Stimulated activated naive CD8-positive, alpha-beta T cell treated with anti-CD3 and anti-CD28 coated beads, Interleukin-15, Interleukin-2, amounts not matched to agents 100 ng/mL and 50 ng/mL, for 24 hours (primary cell): ENCODE measurements at regions not wholly inside any gene's neighbourhood (a gene's known extent, or its start where the extent isn't known, plus 50 kb on each side); places are given as distances from the start of the nearest gene placed in this dataset.

Experiments
- H3K27ac Mint-ChIP-seq: one replicate; pipeline ENCODE4 v1.8.0; 2021; ENCODE audit warnings: mild to moderate bottlenecking, mixed read lengths
- H3K27me3 Mint-ChIP-seq: one replicate; pipeline ENCODE4 v1.8.0; 2021; ENCODE audit warnings: mixed read lengths
- H3K36me3 Mint-ChIP-seq: one replicate; pipeline ENCODE4 v1.8.0; 2021; ENCODE audit warnings: low read depth, mixed read lengths
- H3K4me1 Mint-ChIP-seq: one replicate; pipeline ENCODE4 v1.8.0; 2021; ENCODE audit warnings: low read depth, mixed read lengths
- H3K4me3 Mint-ChIP-seq: one replicate; pipeline ENCODE4 v1.8.0; 2021; ENCODE audit warnings: mild to moderate bottlenecking, mixed read lengths
- H3K9me3 Mint-ChIP-seq: one replicate; pipeline ENCODE4 v1.8.0; 2021; ENCODE audit warnings: mixed read lengths

GRCh38 chr3:177982034-177982433, 554.2 kb upstream of the KCNMB2 start:
- Mint-ChIP-seq H3K36me3 (no peaks in the 10 kb centered on the region), H3K4me1 (peaks cover 10% of the 10 kb centered on the region), H3K9me3 (no peaks in the 10 kb centered on the region), H3K4me3 (no peak overlapping the region), H3K27me3 (no peaks in the 10 kb centered on the region), H3K27ac (no peak overlapping the region)

GRCh38 chr3:177983320-177983719, 552.9 kb upstream of the KCNMB2 start:
- Mint-ChIP-seq H3K9me3 (no peaks in the 10 kb centered on the region), H3K4me1 (peaks cover 10% of the 10 kb centered on the region), H3K4me3 (no peak overlapping the region), H3K36me3 (no peaks in the 10 kb centered on the region), H3K27me3 (no peaks in the 10 kb centered on the region), H3K27ac (no peak overlapping the region)

- Mint-ChIP-seq H3K9me3 (peaks cover 12% of the 10 kb centered on the region), H3K27me3 (no peaks in the 10 kb centered on the region), H3K36me3 (no peaks in the 10 kb centered on the region), H3K27ac (peak overlapping the region; percentile 21), H3K4me1 (peaks cover 42% of the 10 kb centered on the region), H3K4me3 (no peak overlapping the region)
Observed at GRCh38 chr3:177992993-177993970, 543.0 kb upstream of the KCNMB2 start.

- Mint-ChIP-seq H3K27ac (peak overlapping the region; percentile 86), H3K27me3 (no peaks in the 10 kb centered on the region), H3K4me1 (peaks cover 45% of the 10 kb centered on the region), H3K4me3 (peak overlapping the region; percentile 42), H3K36me3 (peaks cover 7% of the 10 kb centered on the region), H3K9me3 (peaks cover 23% of the 10 kb centered on the region)
Observed at GRCh38 chr3:177994976-177995375, 541.3 kb upstream of the KCNMB2 start.

GRCh38 chr3:177995381-177996085, 540.7 kb upstream of the KCNMB2 start:
- Mint-ChIP-seq H3K9me3 (peaks cover 23% of the 10 kb centered on the region), H3K4me1 (peaks cover 45% of the 10 kb centered on the region), H3K27me3 (no peaks in the 10 kb centered on the region), H3K27ac (peak overlapping the region; percentile 86), H3K4me3 (peak overlapping the region; percentile 42), H3K36me3 (peaks cover 9% of the 10 kb centered on the region)

- H3K27me3 Mint-ChIP-seq: no peaks in the 10 kb centered on the region
- H3K27ac Mint-ChIP-seq: peak overlapping the region; percentile 92
- peaks cover 71% of the 10 kb centered on the region for H3K4me1 Mint-ChIP-seq
- H3K9me3 Mint-ChIP-seq: peaks cover 41% of the 10 kb centered on the region
- H3K4me3 Mint-ChIP-seq: peak overlapping the region; percentile 38
- peaks cover 28% of the 10 kb centered on the region for H3K36me3 Mint-ChIP-seq
Observed at GRCh38 chr3:178001670-178002101, 534.5 kb upstream of the KCNMB2 start.

GRCh38 chr3:178002113-178002512, 534.1 kb upstream of the KCNMB2 start:
- H3K27me3 Mint-ChIP-seq: no peaks in the 10 kb centered on the region
- peaks cover 28% of the 10 kb centered on the region for H3K36me3 Mint-ChIP-seq
- H3K27ac Mint-ChIP-seq: peak overlapping the region; percentile 92
- H3K9me3 Mint-ChIP-seq: peaks cover 38% of the 10 kb centered on the region
- H3K4me3 Mint-ChIP-seq: peak overlapping the region; percentile 38
- peaks cover 69% of the 10 kb centered on the region for H3K4me1 Mint-ChIP-seq

- Mint-ChIP-seq H3K4me1 (peaks cover 57% of the 10 kb centered on the region), H3K27ac (peak overlapping the region; percentile 22), H3K4me3 (no peak overlapping the region), H3K27me3 (no peaks in the 10 kb centered on the region), H3K36me3 (peaks cover 28% of the 10 kb centered on the region), H3K9me3 (peaks cover 27% of the 10 kb centered on the region)
Observed at GRCh38 chr3:178003756-178004155, 532.5 kb upstream of the KCNMB2 start.

- no peak overlapping the region for H3K27ac Mint-ChIP-seq
- H3K27me3 Mint-ChIP-seq: no peaks in the 10 kb centered on the region
- peaks cover 16% of the 10 kb centered on the region for H3K36me3 Mint-ChIP-seq
- H3K4me1 Mint-ChIP-seq: peaks cover 57% of the 10 kb centered on the region
- peaks cover 20% of the 10 kb centered on the region for H3K9me3 Mint-ChIP-seq
- H3K4me3 Mint-ChIP-seq: no peak overlapping the region
Observed at GRCh38 chr3:178005961-178006360, 530.3 kb upstream of the KCNMB2 start.

GRCh38 chr3:178010306-178010705, 525.9 kb upstream of the KCNMB2 start:
- Mint-ChIP-seq H3K9me3 (no peaks in the 10 kb centered on the region), H3K4me1 (peaks cover 16% of the 10 kb centered on the region), H3K36me3 (no peaks in the 10 kb centered on the region), H3K4me3 (no peak overlapping the region), H3K27me3 (no peaks in the 10 kb centered on the region), H3K27ac (no peak overlapping the region)

GRCh38 chr3:178019645-178020044, 516.6 kb upstream of the KCNMB2 start:
- H3K4me1 Mint-ChIP-seq: no peaks in the 10 kb centered on the region
- no peaks in the 10 kb centered on the region for H3K36me3 Mint-ChIP-seq
- H3K27ac Mint-ChIP-seq: no peak overlapping the region
- H3K9me3 Mint-ChIP-seq: no peaks in the 10 kb centered on the region
- no peaks in the 10 kb centered on the region for H3K27me3 Mint-ChIP-seq
- no peak overlapping the region for H3K4me3 Mint-ChIP-seq

- H3K9me3 Mint-ChIP-seq: no peaks in the 10 kb centered on the region
Observed at GRCh38 chr3:178022599-178022998, 513.6 kb upstream of the KCNMB2 start.

GRCh38 chr3:178028933-178029332, 507.3 kb upstream of the KCNMB2 start:
- no peaks in the 10 kb centered on the region for H3K9me3 Mint-ChIP-seq
- H3K4me3 Mint-ChIP-seq: no peak overlapping the region
- H3K36me3 Mint-ChIP-seq: no peaks in the 10 kb centered on the region
- no peak overlapping the region for H3K27ac Mint-ChIP-seq
- H3K27me3 Mint-ChIP-seq: no peaks in the 10 kb centered on the region
- no peaks in the 10 kb centered on the region for H3K4me1 Mint-ChIP-seq

More at GRCh38 chr3:178022599-178022998, 513.6 kb upstream of the KCNMB2 start:
- Mint-ChIP-seq H3K4me3 (no peak overlapping the region), H3K27me3 (no peaks in the 10 kb centered on the region), H3K27ac (no peak overlapping the region), H3K4me1 (no peaks in the 10 kb centered on the region), H3K36me3 (no peaks in the 10 kb centered on the region)

GRCh38 chr3:178036451-178037144, 499.6 kb upstream of the KCNMB2 start:
- Mint-ChIP-seq H3K36me3 (no peaks in the 10 kb centered on the region), H3K4me1 (no peaks in the 10 kb centered on the region), H3K27ac (no peak overlapping the region), H3K4me3 (no peak overlapping the region), H3K27me3 (no peaks in the 10 kb centered on the region), H3K9me3 (peaks cover 5% of the 10 kb centered on the region)

- H3K27ac Mint-ChIP-seq: no peak overlapping the region
- no peaks in the 10 kb centered on the region for H3K4me1 Mint-ChIP-seq
- H3K9me3 Mint-ChIP-seq: no peaks in the 10 kb centered on the region
- no peaks in the 10 kb centered on the region for H3K36me3 Mint-ChIP-seq
- no peaks in the 10 kb centered on the region for H3K27me3 Mint-ChIP-seq
- no peak overlapping the region for H3K4me3 Mint-ChIP-seq
Observed at GRCh38 chr3:178041931-178042330, 494.3 kb upstream of the KCNMB2 start.
